Osteocyte (in vitro differentiated cells): ENCODE measurements at regions not wholly inside any gene's neighbourhood (a gene's known extent, or its start where the extent isn't known, plus 50 kb on each side); places are given as distances from the start of the nearest gene placed in this dataset.

Source experiments
- DNase-seq: peaks from one replicate; pipeline ENCODE4 v3.0.0; 2021; ENCODE audit warnings: mixed read lengths; ENCODE audit not compliant: unreplicated experiment; ENCODE audit errors: extremely low spot score
- H3K27ac Mint-ChIP-seq: one replicate; pipeline ENCODE4 v1.8.0; 2021; ENCODE audit warnings: mild to moderate bottlenecking, mixed read lengths; ENCODE audit not compliant: unreplicated experiment
- H3K27me3 Mint-ChIP-seq: one replicate; pipeline ENCODE4 v1.8.0; 2021; ENCODE audit warnings: mixed read lengths; ENCODE audit not compliant: unreplicated experiment
- H3K36me3 Mint-ChIP-seq: one replicate; pipeline ENCODE4 v1.8.0; 2021; ENCODE audit warnings: mixed read lengths; ENCODE audit not compliant: unreplicated experiment
- H3K4me1 Mint-ChIP-seq: one replicate; pipeline ENCODE4 v1.8.0; 2021; ENCODE audit warnings: mixed read lengths; ENCODE audit not compliant: unreplicated experiment
- H3K4me3 Mint-ChIP-seq: one replicate; pipeline ENCODE4 v1.8.0; 2021; ENCODE audit warnings: mild to moderate bottlenecking, moderate library complexity, mixed read lengths; ENCODE audit not compliant: unreplicated experiment
- H3K9me3 Mint-ChIP-seq: one replicate; pipeline ENCODE4 v1.8.0; 2021; ENCODE audit warnings: mixed read lengths; ENCODE audit not compliant: unreplicated experiment
- TF ChIP-seq, protein P1 (sequence below): fragments of 200-600 bp; sonication (generic); IDR thresholded peaks from 2 replicates; pipeline ENCODE4 v1.5.0; 2021; ENCODE audit warnings: antibody characterized with exemption, mild to moderate bottlenecking, moderate library complexity

DNA sequence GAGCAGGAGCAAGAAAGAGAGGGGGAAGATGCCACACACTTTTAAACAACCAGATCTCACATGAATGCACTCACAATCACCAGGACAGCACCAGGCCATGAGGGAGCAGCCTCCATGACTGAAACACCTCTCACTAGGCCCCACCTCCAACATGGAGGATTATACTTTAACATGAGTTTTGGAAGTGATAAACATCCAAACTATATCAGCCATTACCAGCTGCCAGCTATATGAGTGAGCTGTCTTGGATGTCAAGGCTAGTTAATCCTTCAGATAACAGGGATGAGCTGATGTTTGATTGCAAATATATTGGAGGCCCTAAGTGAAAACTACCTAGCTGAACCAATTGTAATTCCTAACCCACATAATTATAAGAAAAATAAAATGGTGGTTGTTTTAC, 108.4 kb upstream of the DCBLD2 start:
- H3K27me3 Mint-ChIP-seq, result no peaks in the 10 kb centered on the region
- no peaks in the 10 kb centered on the region for H3K9me3 Mint-ChIP-seq
- no peak for DNase-seq
- H3K4me3 Mint-ChIP-seq, result no peak overlapping the region
- TF ChIP-seq, protein P1, sequence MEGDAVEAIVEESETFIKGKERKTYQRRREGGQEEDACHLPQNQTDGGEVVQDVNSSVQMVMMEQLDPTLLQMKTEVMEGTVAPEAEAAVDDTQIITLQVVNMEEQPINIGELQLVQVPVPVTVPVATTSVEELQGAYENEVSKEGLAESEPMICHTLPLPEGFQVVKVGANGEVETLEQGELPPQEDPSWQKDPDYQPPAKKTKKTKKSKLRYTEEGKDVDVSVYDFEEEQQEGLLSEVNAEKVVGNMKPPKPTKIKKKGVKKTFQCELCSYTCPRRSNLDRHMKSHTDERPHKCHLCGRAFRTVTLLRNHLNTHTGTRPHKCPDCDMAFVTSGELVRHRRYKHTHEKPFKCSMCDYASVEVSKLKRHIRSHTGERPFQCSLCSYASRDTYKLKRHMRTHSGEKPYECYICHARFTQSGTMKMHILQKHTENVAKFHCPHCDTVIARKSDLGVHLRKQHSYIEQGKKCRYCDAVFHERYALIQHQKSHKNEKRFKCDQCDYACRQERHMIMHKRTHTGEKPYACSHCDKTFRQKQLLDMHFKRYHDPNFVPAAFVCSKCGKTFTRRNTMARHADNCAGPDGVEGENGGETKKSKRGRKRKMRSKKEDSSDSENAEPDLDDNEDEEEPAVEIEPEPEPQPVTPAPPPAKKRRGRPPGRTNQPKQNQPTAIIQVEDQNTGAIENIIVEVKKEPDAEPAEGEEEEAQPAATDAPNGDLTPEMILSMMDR, result no peak
- peaks cover 2% of the 10 kb centered on the region for H3K36me3 Mint-ChIP-seq
- H3K27ac Mint-ChIP-seq, result no peak overlapping the region
- peaks cover 7% of the 10 kb centered on the region for H3K4me1 Mint-ChIP-seq

DNA sequence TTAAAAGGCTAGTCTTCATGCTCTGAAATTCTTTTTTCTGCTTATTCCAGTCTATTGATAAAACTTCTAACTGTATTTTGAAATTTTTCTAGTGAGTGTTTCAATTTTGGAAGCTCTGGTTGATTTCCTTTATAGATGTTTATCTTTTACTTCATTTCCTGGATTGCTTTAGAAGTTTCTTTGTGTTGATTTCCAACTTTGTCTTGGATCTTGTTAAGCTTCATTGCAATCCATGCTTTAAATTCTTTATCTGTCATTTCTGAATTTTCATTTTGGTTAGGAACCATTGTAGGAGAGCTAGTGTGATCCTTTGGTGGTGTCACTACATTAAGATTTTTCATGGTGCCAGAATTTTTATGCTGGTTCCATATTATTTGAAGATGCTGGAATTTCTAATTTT, 105.2 kb upstream of the DCBLD2 start:
- Mint-ChIP-seq H3K9me3 (no peaks in the 10 kb centered on the region), H3K4me3 (no peak overlapping the region), H3K4me1 (peaks cover 2% of the 10 kb centered on the region), H3K27ac (no peak overlapping the region), H3K27me3 (no peaks in the 10 kb centered on the region), H3K36me3 (peaks cover 2% of the 10 kb centered on the region)
- TF ChIP-seq, protein P1, result no peak
- no peak for DNase-seq

DNA sequence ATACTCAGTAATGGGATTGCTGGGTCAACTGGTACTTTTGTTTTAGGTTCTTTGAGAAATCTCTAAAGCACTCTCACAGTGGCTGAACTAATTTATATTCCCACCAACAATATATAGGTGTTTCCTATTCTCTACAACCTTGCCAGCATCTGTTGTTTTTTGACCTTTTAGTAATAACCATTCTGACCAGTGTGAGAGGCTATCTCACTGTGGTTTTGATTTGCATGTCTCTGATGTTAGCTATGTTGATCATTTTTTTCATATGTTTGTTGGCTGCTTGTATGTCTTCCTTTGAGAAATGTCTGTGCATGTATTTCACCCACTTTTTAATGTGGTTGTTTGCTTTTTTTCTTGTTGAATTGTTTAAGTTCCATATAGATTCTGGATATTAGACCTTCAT, 98.2 kb upstream of the DCBLD2 start:
- Mint-ChIP-seq H3K9me3 (no peaks in the 10 kb centered on the region), H3K27ac (no peak overlapping the region), H3K4me1 (peaks cover 2% of the 10 kb centered on the region), H3K4me3 (no peak overlapping the region), H3K36me3 (no peaks in the 10 kb centered on the region), H3K27me3 (peaks cover 15% of the 10 kb centered on the region)
- DNase-seq, result no peak
- TF ChIP-seq, protein P1, result no peak

DNA sequence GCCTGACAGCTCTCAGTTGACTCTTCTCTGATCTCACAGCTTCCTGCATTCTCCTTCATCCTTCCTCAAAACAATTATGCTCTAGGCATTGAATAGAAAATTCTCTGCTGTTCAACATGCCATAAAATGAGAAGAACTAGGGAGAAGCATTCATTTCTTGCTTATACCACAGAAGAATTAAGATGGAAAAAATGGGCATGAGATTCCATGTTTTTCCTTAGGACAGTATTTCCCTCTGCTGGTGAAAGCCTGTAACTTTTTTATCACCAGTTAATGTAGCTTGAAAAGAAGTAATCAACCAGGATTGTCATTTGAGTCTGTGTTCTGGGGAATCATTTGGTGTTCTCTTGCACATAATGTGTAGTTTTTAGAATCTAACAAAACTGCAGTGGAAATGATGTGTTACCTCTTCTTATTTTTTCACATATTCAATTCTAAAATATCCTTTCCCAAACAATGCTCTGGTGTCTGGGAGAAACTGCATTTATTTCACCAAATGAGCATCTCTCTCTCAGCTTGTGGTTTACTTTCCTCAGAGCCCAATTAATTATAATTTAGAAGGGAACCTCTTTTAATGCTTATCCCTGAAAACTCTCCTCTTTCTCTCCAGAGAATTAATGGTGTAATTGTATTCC, 92.8 kb upstream of the DCBLD2 start:
- no peak for DNase-seq
- Mint-ChIP-seq H3K4me1 (peaks cover 2% of the 10 kb centered on the region), H3K9me3 (no peaks in the 10 kb centered on the region), H3K27me3 (peaks cover 8% of the 10 kb centered on the region), H3K27ac (no peak overlapping the region), H3K4me3 (no peak overlapping the region), H3K36me3 (no peaks in the 10 kb centered on the region)
- TF ChIP-seq, protein P1, result peak; percentile 80

DNA sequence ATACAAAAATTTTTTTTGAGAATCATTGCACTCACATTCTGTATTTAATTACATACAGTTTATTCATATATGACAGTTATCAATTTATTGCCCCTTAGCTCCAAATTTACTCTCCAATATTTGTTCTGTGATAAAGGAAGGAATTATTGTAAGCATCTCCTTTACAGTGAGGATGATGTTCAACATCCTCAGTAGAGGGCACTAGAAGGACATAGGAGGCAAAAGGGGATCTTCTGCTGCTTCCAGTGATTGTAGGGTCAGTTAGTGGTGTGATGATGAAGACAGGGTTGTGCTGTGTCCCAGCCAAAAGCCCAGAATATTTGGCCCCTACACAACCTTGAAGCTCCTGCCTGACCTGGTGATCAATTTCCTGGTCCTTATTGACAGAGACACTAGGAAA, 89.9 kb upstream of the DCBLD2 start:
- no peaks in the 10 kb centered on the region for H3K9me3 Mint-ChIP-seq
- no peaks in the 10 kb centered on the region for H3K27me3 Mint-ChIP-seq
- H3K36me3 Mint-ChIP-seq, result no peaks in the 10 kb centered on the region
- TF ChIP-seq, protein P1, result peak; percentile 14
- peaks cover 5% of the 10 kb centered on the region for H3K4me1 Mint-ChIP-seq
- no peak overlapping the region for H3K27ac Mint-ChIP-seq
- DNase-seq, result no peak
- no peak overlapping the region for H3K4me3 Mint-ChIP-seq
